WERI-Rb-1 (cell line): ENCODE measurements at regions not wholly inside any gene's neighbourhood (a gene's known extent, or its start where the extent isn't known, plus 50 kb on each side); places are given as distances from the start of the nearest gene placed in this dataset.

Experiments used
- DNase-seq: peaks from one replicate; pipeline ENCODE4 v3.0.0-alpha.2; 2020
- H3K27ac ChIP-seq: fragments of 250-450 bp; sonication (Bioruptor Pico); 2 replicates; pipeline ENCODE4 v1.5.1; 2020; ENCODE audit warnings: mild to moderate bottlenecking, moderate library complexity
- H3K27me3 ChIP-seq: fragments of 250-450 bp; sonication (Bioruptor Pico); 2 replicates; pipeline ENCODE4 v1.5.1; 2021; ENCODE audit warnings: mild to moderate bottlenecking, low read depth, moderate library complexity; ENCODE audit not compliant: insufficient read depth, severe bottlenecking
- H3K36me3 ChIP-seq: fragments of 250-450 bp; sonication (Bioruptor Pico); 2 replicates; pipeline ENCODE4 v1.5.1; 2020; ENCODE audit warnings: mild to moderate bottlenecking, moderate library complexity
- H3K4me3 ChIP-seq: 2 replicates; pipeline ENCODE4 v1.5.1; 2011; ENCODE audit warnings: low read depth, mild to moderate bottlenecking, control low read depth, low read length
- H3K9me3 ChIP-seq: fragments of 250-450 bp; sonication (Bioruptor Pico); 2 replicates; pipeline ENCODE4 v1.5.1; 2021; ENCODE audit warnings: mild to moderate bottlenecking, moderate library complexity; ENCODE audit not compliant: severe bottlenecking
- TF ChIP-seq, protein P1 (sequence below): IDR thresholded peaks from 2 replicates; pipeline ENCODE4 v1.5.1; 2011; ENCODE audit warnings: low read depth, mild to moderate bottlenecking, control low read depth, inconsistent platforms, low read length

DNA sequence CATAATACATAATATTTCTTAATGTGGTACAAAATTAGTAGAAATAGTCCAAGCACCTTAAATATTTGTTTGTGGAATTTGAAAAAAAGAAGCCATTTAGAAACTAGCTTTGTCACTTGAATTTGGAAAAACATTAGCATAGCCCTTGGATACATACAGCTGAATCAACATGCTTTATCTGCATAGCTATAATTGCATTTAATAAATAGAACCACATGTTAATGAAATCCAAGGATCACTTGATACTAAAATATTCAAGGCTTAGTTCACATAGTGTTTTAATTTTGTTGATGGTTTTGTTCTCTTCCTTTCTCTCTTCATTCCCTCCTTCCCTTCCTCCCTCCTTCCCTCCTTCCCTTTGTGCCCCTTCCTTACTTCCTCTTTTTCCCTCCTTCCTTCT, 169.4 kb upstream of the NRXN1 start:
- Histone ChIP-seq H3K4me3 (no peak overlapping the region), H3K9me3 (no peaks in the 10 kb centered on the region), H3K36me3 (no peaks in the 10 kb centered on the region), H3K27me3 (no peaks in the 10 kb centered on the region), H3K27ac (no peak overlapping the region)
- TF ChIP-seq, protein P1, sequence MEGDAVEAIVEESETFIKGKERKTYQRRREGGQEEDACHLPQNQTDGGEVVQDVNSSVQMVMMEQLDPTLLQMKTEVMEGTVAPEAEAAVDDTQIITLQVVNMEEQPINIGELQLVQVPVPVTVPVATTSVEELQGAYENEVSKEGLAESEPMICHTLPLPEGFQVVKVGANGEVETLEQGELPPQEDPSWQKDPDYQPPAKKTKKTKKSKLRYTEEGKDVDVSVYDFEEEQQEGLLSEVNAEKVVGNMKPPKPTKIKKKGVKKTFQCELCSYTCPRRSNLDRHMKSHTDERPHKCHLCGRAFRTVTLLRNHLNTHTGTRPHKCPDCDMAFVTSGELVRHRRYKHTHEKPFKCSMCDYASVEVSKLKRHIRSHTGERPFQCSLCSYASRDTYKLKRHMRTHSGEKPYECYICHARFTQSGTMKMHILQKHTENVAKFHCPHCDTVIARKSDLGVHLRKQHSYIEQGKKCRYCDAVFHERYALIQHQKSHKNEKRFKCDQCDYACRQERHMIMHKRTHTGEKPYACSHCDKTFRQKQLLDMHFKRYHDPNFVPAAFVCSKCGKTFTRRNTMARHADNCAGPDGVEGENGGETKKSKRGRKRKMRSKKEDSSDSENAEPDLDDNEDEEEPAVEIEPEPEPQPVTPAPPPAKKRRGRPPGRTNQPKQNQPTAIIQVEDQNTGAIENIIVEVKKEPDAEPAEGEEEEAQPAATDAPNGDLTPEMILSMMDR: no peak
- no peak for DNase-seq

DNA sequence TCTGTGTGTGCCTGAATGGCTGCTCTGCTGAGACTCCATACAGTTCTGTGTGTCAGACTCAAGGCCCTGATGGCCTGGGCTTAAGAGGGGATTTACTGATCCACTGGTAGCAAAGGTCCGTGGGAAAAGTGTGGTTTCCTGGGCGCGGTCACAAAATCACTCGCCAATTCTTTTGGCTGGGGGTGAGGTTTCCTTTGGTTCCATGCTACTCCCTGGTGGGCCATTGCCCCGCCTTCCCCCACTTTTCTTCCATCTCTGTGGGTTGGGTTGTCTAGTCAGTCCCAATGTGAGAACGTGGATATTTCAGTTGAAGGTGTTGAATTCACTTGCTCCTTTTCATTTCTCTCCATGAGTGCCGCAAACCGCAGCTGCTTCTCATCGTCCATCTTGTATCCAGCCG, 162.7 kb upstream of the NRXN1 start:
- Histone ChIP-seq H3K9me3 (no peaks in the 10 kb centered on the region), H3K4me3 (no peak overlapping the region), H3K27me3 (no peaks in the 10 kb centered on the region), H3K36me3 (no peaks in the 10 kb centered on the region), H3K27ac (no peak overlapping the region)
- DNase-seq: no peak
- TF ChIP-seq, protein P1: no peak

DNA sequence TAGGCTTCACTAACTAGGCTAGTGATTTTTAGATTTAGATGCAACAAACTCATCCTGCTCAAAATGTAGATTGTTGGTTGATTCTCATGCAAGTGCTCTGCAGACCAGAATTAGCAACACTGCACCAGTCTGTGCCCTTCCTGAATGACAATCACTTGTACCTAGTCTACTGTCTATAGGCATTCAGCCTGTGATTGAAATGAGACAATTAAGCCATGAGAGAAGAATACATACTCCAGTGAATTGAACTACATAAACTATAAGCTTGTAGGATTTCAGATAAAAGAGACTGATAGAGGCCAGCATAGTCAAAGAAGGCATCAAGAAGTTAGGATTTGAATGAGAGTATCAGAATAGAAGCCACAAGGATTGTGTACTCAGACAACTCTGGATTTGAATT, 138.3 kb upstream of the NRXN1 start:
- no peak overlapping the region for H3K4me3 ChIP-seq
- H3K27me3 ChIP-seq: no peaks in the 10 kb centered on the region
- no peak for DNase-seq
- TF ChIP-seq, protein P1: no peak
- no peaks in the 10 kb centered on the region for H3K9me3 ChIP-seq
- no peak overlapping the region for H3K27ac ChIP-seq
- H3K36me3 ChIP-seq: no peaks in the 10 kb centered on the region

DNA sequence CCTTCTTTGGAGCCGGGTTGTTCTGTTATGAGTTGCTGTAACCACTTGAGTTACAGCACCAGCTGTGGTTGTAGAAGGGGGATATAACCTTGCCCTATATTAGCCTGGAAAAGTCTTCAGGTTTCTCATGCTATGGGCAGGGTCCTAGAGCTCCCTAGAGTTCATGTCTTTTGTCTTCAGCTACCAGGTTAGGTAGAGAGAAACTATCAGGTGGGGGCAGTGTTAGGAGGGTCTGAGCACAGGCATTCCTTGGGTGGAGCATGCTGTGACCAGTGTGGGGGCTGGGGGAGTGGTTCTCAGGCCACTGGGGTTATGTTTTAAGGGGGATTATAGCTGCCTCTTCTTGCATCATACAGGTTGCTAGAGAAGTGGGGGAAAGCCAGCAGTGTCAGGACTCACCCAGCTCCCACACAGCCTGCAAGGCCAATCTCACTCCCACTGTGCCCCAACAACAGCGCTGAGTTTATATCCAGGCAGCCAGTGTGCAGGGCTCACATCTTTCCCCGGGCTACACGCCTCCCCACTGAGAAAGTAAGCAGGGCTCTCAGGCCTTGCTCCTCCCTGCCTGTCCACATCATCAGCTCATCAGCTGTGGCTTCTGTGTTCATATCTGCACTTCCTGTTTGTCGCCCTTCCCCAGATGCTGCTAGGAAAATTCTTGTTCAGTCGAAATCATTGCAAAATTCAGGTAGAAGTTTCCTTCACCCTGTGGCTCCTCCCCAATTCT, 133.8 kb upstream of the NRXN1 start:
- Histone ChIP-seq H3K4me3 (no peak overlapping the region), H3K9me3 (no peaks in the 10 kb centered on the region), H3K36me3 (no peaks in the 10 kb centered on the region), H3K27ac (no peak overlapping the region), H3K27me3 (no peaks in the 10 kb centered on the region)
- TF ChIP-seq, protein P1: no peak
- DNase-seq: no peak

DNA sequence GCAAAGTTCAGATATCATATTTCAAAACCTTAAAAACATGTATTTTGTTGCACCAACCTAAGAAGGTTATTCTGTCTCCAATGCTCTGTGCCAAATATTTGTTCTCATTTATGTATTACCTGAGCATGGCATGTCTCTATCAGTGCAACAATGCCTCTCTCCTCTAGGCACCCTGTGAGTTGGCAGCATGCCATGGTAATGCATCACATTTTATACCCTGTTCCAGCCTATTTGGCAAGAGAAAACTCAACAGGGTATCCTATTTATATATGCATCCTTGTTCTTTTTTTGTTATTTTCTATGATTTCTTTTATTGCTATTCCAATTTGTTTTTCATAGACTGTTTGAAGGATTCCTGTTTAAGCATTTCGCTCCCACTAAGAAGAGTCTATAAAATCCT, 126.3 kb upstream of the NRXN1 start:
- TF ChIP-seq, protein P1: no peak
- no peak for DNase-seq
- Histone ChIP-seq H3K9me3 (no peaks in the 10 kb centered on the region), H3K27me3 (no peaks in the 10 kb centered on the region), H3K4me3 (no peak overlapping the region), H3K27ac (no peak overlapping the region), H3K36me3 (no peaks in the 10 kb centered on the region)

DNA sequence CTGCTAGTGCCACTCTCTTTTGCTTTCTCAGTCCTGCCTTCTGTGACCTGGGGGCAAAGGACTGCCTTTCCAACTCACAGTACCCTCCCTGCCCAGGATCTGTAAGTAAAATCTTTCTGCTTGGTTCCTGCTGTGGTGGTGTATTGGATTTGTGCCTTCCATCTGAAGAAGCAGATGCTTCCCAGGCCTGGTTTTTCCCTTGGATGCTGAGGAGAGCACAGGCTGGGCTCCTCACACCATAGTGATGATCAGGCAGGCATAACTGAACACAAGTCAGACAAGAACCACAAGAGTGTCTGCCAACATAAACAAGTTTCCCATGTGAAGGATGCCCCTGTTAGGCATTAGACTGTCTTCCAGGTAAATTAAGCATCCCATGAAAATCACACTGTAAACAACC, 121.3 kb upstream of the NRXN1 start:
- TF ChIP-seq, protein P1: no peak
- no peaks in the 10 kb centered on the region for H3K36me3 ChIP-seq
- no peaks in the 10 kb centered on the region for H3K27me3 ChIP-seq
- H3K27ac ChIP-seq: no peak overlapping the region
- H3K9me3 ChIP-seq: peaks cover 5% of the 10 kb centered on the region
- no peak for DNase-seq
- no peak overlapping the region for H3K4me3 ChIP-seq
